ENCODE measurements at regions not wholly inside any gene's neighbourhood (a gene's known extent, or its start where the extent isn't known, plus 50 kb on each side); places are given as distances from the start of the nearest gene placed in this dataset.
"Not testable (repeated sequence)": the region's sequence is repeated elsewhere in the genome, so short reads cannot be mapped to it uniquely, and the experiment has no call there.

GRCh38 chr20:43383026-43383795, 74.5 kb upstream of the SRSF6 start:
- no peaks in the 10 kb centered on the region for H3K36me3 Mint-ChIP-seq
- H3K9me3 Mint-ChIP-seq = peaks cover 0 to 4% of the 10 kb centered on the region in 2 donors
- H3K4me3 Mint-ChIP-seq = no peak overlapping the region
- H3K4me1 Mint-ChIP-seq = no peaks in the 10 kb centered on the region
- H3K27me3 Mint-ChIP-seq = peaks cover 13 to 14% of the 10 kb centered on the region in 2 donors
- ATAC-seq (replicated peaks) = no peak
- no peak for DNase-seq
- H3K27ac Mint-ChIP-seq = no peak overlapping the region

- peaks cover 8 to 11% of the 10 kb centered on the region in 2 donors for H3K27me3 Mint-ChIP-seq
- not testable (repeated sequence) for H3K27ac Mint-ChIP-seq; ATAC-seq (replicated peaks); H3K9me3 Mint-ChIP-seq; H3K4me1 Mint-ChIP-seq; H3K4me3 Mint-ChIP-seq; DNase-seq; H3K36me3 Mint-ChIP-seq
Observed at GRCh38 chr20:43382135-43382534, 75.6 kb upstream of the SRSF6 start.

GRCh38 chr20:43381533-43381932, 76.2 kb upstream of the SRSF6 start:
- not testable (repeated sequence) for DNase-seq; H3K4me3 Mint-ChIP-seq; H3K4me1 Mint-ChIP-seq; H3K27ac Mint-ChIP-seq; H3K36me3 Mint-ChIP-seq; H3K9me3 Mint-ChIP-seq; ATAC-seq (replicated peaks)
- H3K27me3 Mint-ChIP-seq = peaks cover 8 to 11% of the 10 kb centered on the region in 2 donors

GRCh38 chr20:43379239-43379917, 78.3 kb upstream of the SRSF6 start:
- Mint-ChIP-seq H3K4me1 (no peaks in the 10 kb centered on the region), H3K27me3 (peaks cover 8 to 15% of the 10 kb centered on the region in 2 donors), H3K9me3 (no peaks in the 10 kb centered on the region), H3K27ac (no peak overlapping the region), H3K4me3 (no peak overlapping the region), H3K36me3 (no peaks in the 10 kb centered on the region)
- ATAC-seq (replicated peaks) = no peak
- no peak for DNase-seq

- Mint-ChIP-seq H3K4me1 (no peaks in the 10 kb centered on the region), H3K36me3 (no peaks in the 10 kb centered on the region), H3K27ac (no peak overlapping the region), H3K9me3 (no peaks in the 10 kb centered on the region), H3K4me3 (no peak overlapping the region), H3K27me3 (peaks cover 8 to 21% of the 10 kb centered on the region in 2 donors)
- no peak for DNase-seq
- ATAC-seq (replicated peaks) = no peak
Observed at GRCh38 chr20:43376831-43377230, 80.9 kb upstream of the SRSF6 start.

DNA sequence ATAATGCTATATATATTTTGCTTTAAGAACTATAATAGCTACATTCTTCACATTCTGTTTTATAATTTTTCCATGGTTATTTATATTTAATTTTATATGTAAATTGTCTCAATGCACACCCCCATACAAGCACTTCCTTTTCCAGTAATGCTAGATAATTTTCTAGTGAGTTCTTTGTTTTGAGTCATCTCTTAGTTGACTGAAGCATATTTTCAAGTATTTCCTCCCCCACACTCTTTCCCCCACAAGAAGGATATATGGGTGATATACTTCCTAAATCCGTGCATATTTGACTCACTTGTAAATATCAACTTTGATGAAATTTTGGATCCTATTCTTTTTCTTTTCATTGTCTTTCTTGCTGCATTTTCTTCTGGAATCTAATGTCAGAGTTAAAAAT, 82.1 kb upstream of the SRSF6 start:
- no peak overlapping the region for H3K4me3 Mint-ChIP-seq
- H3K9me3 Mint-ChIP-seq = no peaks in the 10 kb centered on the region
- no peak overlapping the region for H3K27ac Mint-ChIP-seq
- H3K36me3 Mint-ChIP-seq = no peaks in the 10 kb centered on the region
- no peaks in the 10 kb centered on the region for H3K4me1 Mint-ChIP-seq
- ATAC-seq (replicated peaks) (no peak), DNase-seq (no peak)
- H3K27me3 Mint-ChIP-seq = peaks cover 8 to 21% of the 10 kb centered on the region in 2 donors

DNA sequence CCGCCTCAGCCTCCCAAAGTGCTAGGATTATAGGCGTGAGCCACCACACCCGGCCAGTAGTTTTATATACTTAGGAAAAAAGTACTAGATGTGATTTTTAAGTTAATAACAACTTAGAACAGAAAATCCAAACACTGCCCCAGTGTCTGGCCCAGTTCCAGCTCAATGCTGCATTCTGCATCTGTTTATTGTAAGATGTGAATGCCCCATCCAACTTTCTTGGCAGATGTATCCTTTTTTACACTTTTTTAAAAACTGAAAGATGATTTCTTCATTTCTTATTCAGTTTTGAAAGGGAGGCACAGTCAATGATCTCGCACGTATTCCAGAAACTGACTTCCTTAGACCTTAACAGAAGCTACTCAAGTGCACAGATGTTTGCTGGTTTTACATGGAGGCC, 85.6 kb upstream of the SRSF6 start:
- Mint-ChIP-seq H3K27ac (no peak overlapping the region), H3K36me3 (no peaks in the 10 kb centered on the region), H3K27me3 (peaks cover 0 to 10% of the 10 kb centered on the region in 2 donors), H3K9me3 (peaks cover 0 to 5% of the 10 kb centered on the region in 2 donors), H3K4me1 (no peaks in the 10 kb centered on the region), H3K4me3 (no peak overlapping the region)
- no peak for ATAC-seq (replicated peaks)
- no peak for DNase-seq

DNA sequence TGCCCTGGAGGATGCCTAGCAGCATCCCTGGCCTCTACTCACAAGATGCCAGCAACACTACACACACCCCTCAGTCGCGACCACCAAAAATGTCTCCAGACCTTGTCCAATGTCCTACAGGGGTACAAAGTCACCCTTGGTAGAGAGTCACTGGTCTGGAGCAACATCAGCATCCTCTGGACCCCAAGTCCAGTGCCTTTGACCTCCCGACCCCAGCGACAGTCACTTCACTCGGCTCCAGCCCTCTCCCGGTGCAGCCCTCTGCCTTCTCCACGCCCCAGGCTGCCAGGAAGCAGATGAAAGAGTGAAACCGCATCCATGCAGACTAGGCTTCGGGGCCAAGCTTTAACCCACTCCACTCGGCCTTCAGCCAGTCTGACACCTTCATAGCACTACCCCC, 92.0 kb upstream of the SRSF6 start:
- DNase-seq = no peak
- no peak for ATAC-seq (replicated peaks)
- H3K4me3 Mint-ChIP-seq = no peak overlapping the region
- H3K27ac Mint-ChIP-seq = no peak overlapping the region
- no peaks in the 10 kb centered on the region for H3K36me3 Mint-ChIP-seq
- peaks cover 25 to 27% of the 10 kb centered on the region in 2 donors for H3K27me3 Mint-ChIP-seq
- peaks cover 0 to 5% of the 10 kb centered on the region in 2 donors for H3K9me3 Mint-ChIP-seq
- no peaks in the 10 kb centered on the region for H3K4me1 Mint-ChIP-seq

- H3K36me3 Mint-ChIP-seq = no peaks in the 10 kb centered on the region
- H3K9me3 Mint-ChIP-seq = peaks cover 0 to 3% of the 10 kb centered on the region in 2 donors
- H3K4me3 Mint-ChIP-seq = no peak overlapping the region
- DNase-seq (no peak), ATAC-seq (replicated peaks) (no peak)
- H3K27ac Mint-ChIP-seq = no peak overlapping the region
- H3K4me1 Mint-ChIP-seq = no peaks in the 10 kb centered on the region
- peaks cover 27 to 29% of the 10 kb centered on the region in 2 donors for H3K27me3 Mint-ChIP-seq
Observed at GRCh38 chr20:43364001-43364400, 93.7 kb upstream of the SRSF6 start.

- Mint-ChIP-seq H3K9me3 (peaks cover 0 to 2% of the 10 kb centered on the region in 2 donors), H3K36me3 (no peaks in the 10 kb centered on the region), H3K4me3 (no peak overlapping the region), H3K4me1 (no peaks in the 10 kb centered on the region), H3K27me3 (peaks cover 27 to 29% of the 10 kb centered on the region in 2 donors), H3K27ac (no peak overlapping the region)
- no peak for ATAC-seq (replicated peaks)
- no peak for DNase-seq
Observed at GRCh38 chr20:43363506-43363905, 94.2 kb upstream of the SRSF6 start.

- Mint-ChIP-seq H3K4me3 (no peak overlapping the region), H3K36me3 (no peaks in the 10 kb centered on the region), H3K27ac (no peak overlapping the region), H3K9me3 (peaks cover 0 to 2% of the 10 kb centered on the region in 2 donors), H3K27me3 (peaks cover 27 to 29% of the 10 kb centered on the region in 2 donors), H3K4me1 (no peaks in the 10 kb centered on the region)
- DNase-seq = no peak
- ATAC-seq (replicated peaks) = no peak
Observed at GRCh38 chr20:43361526-43361925, 96.2 kb upstream of the SRSF6 start.

- no peak for ATAC-seq (replicated peaks)
- no peaks in the 10 kb centered on the region for H3K36me3 Mint-ChIP-seq
- no peak for DNase-seq
- no peak overlapping the region for H3K27ac Mint-ChIP-seq
- peaks cover 0 to 2% of the 10 kb centered on the region in 2 donors for H3K9me3 Mint-ChIP-seq
- H3K4me1 Mint-ChIP-seq = no peaks in the 10 kb centered on the region
- peaks cover 14 to 17% of the 10 kb centered on the region in 2 donors for H3K27me3 Mint-ChIP-seq
- H3K4me3 Mint-ChIP-seq = no peak overlapping the region
Observed at GRCh38 chr20:43360016-43360415, 97.7 kb upstream of the SRSF6 start.

- Mint-ChIP-seq H3K4me3 (no peak overlapping the region), H3K36me3 (no peaks in the 10 kb centered on the region), H3K27ac (no peak overlapping the region), H3K4me1 (no peaks in the 10 kb centered on the region), H3K9me3 (peaks cover 0 to 2% of the 10 kb centered on the region in 2 donors), H3K27me3 (peaks cover 5 to 9% of the 10 kb centered on the region in 2 donors)
- ATAC-seq (replicated peaks) (no peak), DNase-seq (no peak)
Observed at GRCh38 chr20:43358811-43359210, 98.9 kb upstream of the SRSF6 start.

- DNase-seq (no peak), ATAC-seq (replicated peaks) (no peak)
- no peak overlapping the region for H3K4me3 Mint-ChIP-seq
- peaks cover 0 to 4% of the 10 kb centered on the region in 2 donors for H3K27me3 Mint-ChIP-seq
- no peaks in the 10 kb centered on the region for H3K36me3 Mint-ChIP-seq
- no peaks in the 10 kb centered on the region for H3K4me1 Mint-ChIP-seq
- peaks cover 0 to 2% of the 10 kb centered on the region in 2 donors for H3K9me3 Mint-ChIP-seq
- no peak overlapping the region for H3K27ac Mint-ChIP-seq
Observed at GRCh38 chr20:43357352-43357751, 100.3 kb upstream of the SRSF6 start.

GRCh38 chr20:43355610-43356009, 102.1 kb upstream of the SRSF6 start:
- ATAC-seq (replicated peaks) = no peak
- Mint-ChIP-seq H3K36me3 (no peaks in the 10 kb centered on the region), H3K4me3 (no peak overlapping the region), H3K4me1 (no peaks in the 10 kb centered on the region), H3K27ac (no peak overlapping the region), H3K9me3 (peaks cover 0 to 2% of the 10 kb centered on the region in 2 donors), H3K27me3 (peaks cover 0 to 4% of the 10 kb centered on the region in 2 donors)
- no peak for DNase-seq

Measured in stimulated activated naive B cell treated with anti-CD40 and anti-IgM and Interleukin-4, amounts not matched to agents 10 μg/mL and 1 μg/mL and 100 μg/mL, for 72 hours (primary cell).